ENCODE measurements at regions not wholly inside any gene's neighbourhood (a gene's known extent, or its start where the extent isn't known, plus 50 kb on each side); places are given as distances from the start of the nearest gene placed in this dataset.

GRCh38 chr14:46401066-46401465 is 250.5 kb downstream of the RPL10L start:
- intact Hi-C loops (cut with DNase I), result no loop called here
- Histone ChIP-seq H3K9me3 (no peaks in the 10 kb centered on the region), H3K27ac (no peak overlapping the region), H3K36me3 (ENCODE audit: insufficient read depth in 1 of 2, low read depth in 1 of 2) (no peaks in the 10 kb centered on the region), H3K27me3 (ENCODE audit: insufficient read depth in 3 of 3, low read length in 2 of 3) (no peaks in the 10 kb centered on the region), H3K4me3 (no peak overlapping the region), H3K4me1 (no peaks in the 10 kb centered on the region)
- no peak for TF ChIP-seq CTCF (IDR thresholded peaks at IDR 0.05)
- DNase-seq, result no peak
- WGBS, 3 donors, result 85 to 90% (median 87%) methylated on average over 2 of the region's 2 CpGs
- no peak for ATAC-seq

GRCh38 chr14:46399049-46399448 is 252.5 kb downstream of the RPL10L start:
- Histone ChIP-seq H3K4me1 (no peaks in the 10 kb centered on the region), H3K9me3 (peaks cover 3% of the 10 kb centered on the region), H3K36me3 (ENCODE audit: insufficient read depth in 1 of 2, low read depth in 1 of 2) (no peaks in the 10 kb centered on the region), H3K27ac (no peak overlapping the region), H3K4me3 (no peak overlapping the region), H3K27me3 (ENCODE audit: insufficient read depth in 3 of 3, low read length in 2 of 3) (no peaks in the 10 kb centered on the region)
- intact Hi-C loops (cut with DNase I), result no loop called here
- no peak for DNase-seq
- 58 to 73% (median 68%) methylated on average over 5 of the region's 5 CpGs for WGBS, 3 donors
- no peak for ATAC-seq
- no peak for TF ChIP-seq CTCF (IDR thresholded peaks at IDR 0.05)

GRCh38 chr14:46384611-46385010 is 267.0 kb downstream of the RPL10L start:
- WGBS, 3 donors, result 84 to 95% (median 91%) methylated on average over 10 of the region's 10 CpGs
- TF ChIP-seq CTCF (IDR thresholded peaks at IDR 0.05), result no peak
- ATAC-seq, result no peak
- no peak for DNase-seq
- Histone ChIP-seq H3K27me3 (ENCODE audit: insufficient read depth in 3 of 3, low read length in 2 of 3) (no peaks in the 10 kb centered on the region), H3K4me1 (no peaks in the 10 kb centered on the region), H3K27ac (no peak overlapping the region), H3K36me3 (ENCODE audit: insufficient read depth in 1 of 2, low read depth in 1 of 2) (no peaks in the 10 kb centered on the region), H3K9me3 (no peaks in the 10 kb centered on the region), H3K4me3 (no peak overlapping the region)
- intact Hi-C loops (cut with DNase I), result no loop called here

- no peak for DNase-seq
- no peak for ATAC-seq
- no peak overlapping the region for H3K27ac ChIP-seq
- no peaks in the 10 kb centered on the region for H3K4me1 ChIP-seq
- H3K4me3 ChIP-seq, result no peak overlapping the region
- no peaks in the 10 kb centered on the region for H3K27me3 ChIP-seq (ENCODE audit: insufficient read depth in 3 of 3, low read length in 2 of 3)
- H3K9me3 ChIP-seq, result no peaks in the 10 kb centered on the region
- intact Hi-C loops (cut with DNase I), result no loop called here
- no peaks in the 10 kb centered on the region for H3K36me3 ChIP-seq (ENCODE audit: insufficient read depth in 1 of 2, low read depth in 1 of 2)
- no peak for TF ChIP-seq CTCF (IDR thresholded peaks at IDR 0.05)
- 37 to 48% (median 41%) methylated on average over 2 of the region's 2 CpGs for WGBS, 3 donors
Measured at GRCh38 chr14:46381674-46382073, 269.9 kb downstream of the RPL10L start.

- DNase-seq (no peak), ATAC-seq (no peak)
- TF ChIP-seq CTCF (IDR thresholded peaks at IDR 0.05), result no peak
- H3K36me3 ChIP-seq (ENCODE audit: insufficient read depth in 1 of 2, low read depth in 1 of 2), result no peaks in the 10 kb centered on the region
- H3K27me3 ChIP-seq (ENCODE audit: insufficient read depth in 3 of 3, low read length in 2 of 3), result no peaks in the 10 kb centered on the region
- H3K4me3 ChIP-seq, result no peak overlapping the region
- peaks cover 2% of the 10 kb centered on the region for H3K9me3 ChIP-seq
- no peaks in the 10 kb centered on the region for H3K4me1 ChIP-seq
- WGBS, 3 donors, result 91 to 93% (median 92%) methylated on average over 5 of the region's 5 CpGs
- H3K27ac ChIP-seq, result no peak overlapping the region
- intact Hi-C loops (cut with DNase I), result no loop called here
Measured at GRCh38 chr14:46378248-46378647, 273.3 kb downstream of the RPL10L start.
